Smooth muscle cell (in vitro differentiated cells): ENCODE measurements at regions not wholly inside any gene's neighbourhood (a gene's known extent, or its start where the extent isn't known, plus 50 kb on each side); places are given as distances from the start of the nearest gene placed in this dataset.

ENCODE experiments used
- DNase-seq: peaks from one replicate; lab custom pipeline; 2025; ENCODE audit not compliant: unreplicated experiment; lab: John Stamatoyannopoulos, UW
- H2AFZ ChIP-seq: fragments of 200-600 bp; sonication (generic); 2 replicates; pipeline ENCODE4 v1.6.0; 2016; ENCODE audit warnings: antibody characterized with exemption, low read depth, mild to moderate bottlenecking
- H3F3A ChIP-seq: fragments of 200-600 bp; sonication (generic); 2 replicates; pipeline ENCODE4 v1.6.0; 2017; ENCODE audit warnings: antibody characterized with exemption, low read depth
- H3K27ac ChIP-seq: fragments of 200-600 bp; sonication (generic); 2 replicates; pipeline ENCODE4 v1.5.1; 2016; ENCODE audit warnings: low read depth, mild to moderate bottlenecking
- H3K27me3 ChIP-seq: fragments of 200-600 bp; sonication (generic); 2 replicates; pipeline ENCODE4 v1.6.1; 2016; ENCODE audit warnings: low read depth, mild to moderate bottlenecking
- H3K36me3 ChIP-seq: fragments of 200-600 bp; sonication (generic); 2 replicates; pipeline ENCODE4 v1.5.1; 2016; ENCODE audit warnings: low read depth
- H3K4me1 ChIP-seq: fragments of 200-600 bp; sonication (generic); 2 replicates; pipeline ENCODE4 v1.5.1; 2016; ENCODE audit warnings: low read depth
- H3K4me2 ChIP-seq: fragments of 200-600 bp; sonication (generic); 2 replicates; pipeline ENCODE4 v1.6.0; 2016; ENCODE audit warnings: mild to moderate bottlenecking
- H3K4me3 ChIP-seq: fragments of 200-600 bp; sonication (generic); 2 replicates; pipeline ENCODE4 v1.5.1; 2016; ENCODE audit warnings: mild to moderate bottlenecking
- H3K79me2 ChIP-seq: fragments of 200-600 bp; sonication (generic); 2 replicates; pipeline ENCODE4 v1.6.0; 2016; ENCODE audit warnings: low read depth, mild to moderate bottlenecking
- H3K9ac ChIP-seq: fragments of 200-600 bp; sonication (generic); 2 replicates; pipeline ENCODE4 v1.6.0; 2016; ENCODE audit warnings: low read depth
- H3K9me3 ChIP-seq: fragments of 200-600 bp; sonication (generic); replicated peaks from 2 replicates; pipeline ENCODE4 v1.5.1; 2016; ENCODE audit warnings: low read depth
- H4K20me1 ChIP-seq: fragments of 200-600 bp; sonication (generic); 2 replicates; pipeline ENCODE4 v1.6.0; 2016; ENCODE audit warnings: low read depth
- CTCF ChIP-seq: fragments of 200-600 bp; sonication (generic); IDR thresholded peaks from 2 replicates; pipeline ENCODE4 v1.5.1; 2017; ENCODE audit warnings: borderline replicate concordance, mild to moderate bottlenecking, antibody characterized with exemption; ENCODE audit not compliant: insufficient read depth, poor library complexity, severe bottlenecking
- WGBS: methylation state at CpG from one replicate; pipeline ENCODE4 v1.1.7; 2016; ENCODE audit warnings: low lambda C conversion rate; 5-methylcytosine and 5-hydroxymethylcytosine counted together

- DNase-seq: no peak
- no peak overlapping the region for H3K27ac ChIP-seq
- no peaks in the 10 kb centered on the region for H3K36me3 ChIP-seq
- no peak for TF ChIP-seq CTCF
- H3K9ac ChIP-seq: no peak overlapping the region
- no peaks in the 10 kb centered on the region for H3K79me2 ChIP-seq
- H3K4me2 ChIP-seq: no peak overlapping the region
- no peaks in the 10 kb centered on the region for H3F3A ChIP-seq
- no peak overlapping the region for H3K4me3 ChIP-seq
- H2AFZ ChIP-seq: no peak overlapping the region
- no peaks in the 10 kb centered on the region for H3K27me3 ChIP-seq
- no peaks in the 10 kb centered on the region for H3K9me3 ChIP-seq
- WGBS: 75% methylated on average over 4 of the region's 4 CpGs
- no peaks in the 10 kb centered on the region for H4K20me1 ChIP-seq
- no peaks in the 10 kb centered on the region for H3K4me1 ChIP-seq
Measured at GRCh38 chr3:63046580-63046979, 171.4 kb upstream of the CADPS start.

GRCh38 chr3:63047068-63047467 lies 171.9 kb upstream of the CADPS start:
- no peak for DNase-seq
- H3K4me3 ChIP-seq: no peak overlapping the region
- 93% methylated on average over 1 of the region's 1 CpG for WGBS

GRCh38 chr3:63048367-63049326 lies 173.4 kb upstream of the CADPS start:
- no peaks in the 10 kb centered on the region for H3K79me2 ChIP-seq
- DNase-seq: no peak
- H4K20me1 ChIP-seq: no peaks in the 10 kb centered on the region
- H2AFZ ChIP-seq: no peak overlapping the region
- H3K27ac ChIP-seq: no peak overlapping the region
- no peaks in the 10 kb centered on the region for H3K36me3 ChIP-seq
- no peak overlapping the region for H3K4me2 ChIP-seq
- H3K27me3 ChIP-seq: no peaks in the 10 kb centered on the region
- no peaks in the 10 kb centered on the region for H3F3A ChIP-seq
- H3K4me1 ChIP-seq: no peaks in the 10 kb centered on the region
- no peak for TF ChIP-seq CTCF
- H3K9ac ChIP-seq: no peak overlapping the region
- H3K4me3 ChIP-seq: no peak overlapping the region
- H3K9me3 ChIP-seq: no peaks in the 10 kb centered on the region
- 90% methylated on average over 4 of the region's 4 CpGs for WGBS

More at GRCh38 chr3:63047068-63047467, 171.9 kb upstream of the CADPS start:
- no peak overlapping the region for H3K9ac ChIP-seq
- H3K79me2 ChIP-seq: no peaks in the 10 kb centered on the region
- no peaks in the 10 kb centered on the region for H3K36me3 ChIP-seq
- no peak overlapping the region for H3K27ac ChIP-seq
- no peaks in the 10 kb centered on the region for H3K27me3 ChIP-seq
- H3K4me1 ChIP-seq: no peaks in the 10 kb centered on the region
- no peak overlapping the region for H3K4me2 ChIP-seq
- no peak for TF ChIP-seq CTCF
- H2AFZ ChIP-seq: no peak overlapping the region
- H3F3A ChIP-seq: no peaks in the 10 kb centered on the region
- H3K9me3 ChIP-seq: no peaks in the 10 kb centered on the region
- no peaks in the 10 kb centered on the region for H4K20me1 ChIP-seq
